GM19043 (cell line): ENCODE measurements at regions not wholly inside any gene's neighbourhood (a gene's known extent, or its start where the extent isn't known, plus 50 kb on each side); places are given as distances from the start of the nearest gene placed in this dataset.
"Not testable (repeated sequence)": the region's sequence is repeated elsewhere in the genome, so short reads cannot be mapped to it uniquely, and the experiment has no call there.

Source experiments
- ATAC-seq: cut with Tn5 transposase; IDR thresholded peaks from one replicate; pipeline ENCODE4 v1.9.1; 2021; ENCODE audit warnings: low read depth; ENCODE audit not compliant: unreplicated experiment

DNA sequence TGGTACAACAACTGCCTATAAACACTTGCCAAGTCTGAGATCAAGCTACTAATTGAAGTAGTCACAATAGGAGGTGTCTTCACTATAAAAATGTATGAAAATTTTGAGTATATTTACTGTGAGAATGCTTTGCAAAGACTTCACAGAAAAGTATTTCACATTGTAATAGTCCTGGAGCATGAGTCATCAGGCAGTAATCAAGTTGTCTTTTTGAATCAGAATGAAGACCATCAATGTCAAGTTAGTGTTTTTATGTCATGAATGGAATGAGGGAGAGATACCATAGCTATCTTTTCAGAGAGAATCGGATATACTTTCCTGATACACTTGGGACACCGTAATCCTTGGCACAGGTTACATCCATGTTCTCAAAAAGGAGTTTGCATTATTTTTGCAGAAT, 466.9 kb upstream of the ARRDC3 start:
- no peak for ATAC-seq

DNA sequence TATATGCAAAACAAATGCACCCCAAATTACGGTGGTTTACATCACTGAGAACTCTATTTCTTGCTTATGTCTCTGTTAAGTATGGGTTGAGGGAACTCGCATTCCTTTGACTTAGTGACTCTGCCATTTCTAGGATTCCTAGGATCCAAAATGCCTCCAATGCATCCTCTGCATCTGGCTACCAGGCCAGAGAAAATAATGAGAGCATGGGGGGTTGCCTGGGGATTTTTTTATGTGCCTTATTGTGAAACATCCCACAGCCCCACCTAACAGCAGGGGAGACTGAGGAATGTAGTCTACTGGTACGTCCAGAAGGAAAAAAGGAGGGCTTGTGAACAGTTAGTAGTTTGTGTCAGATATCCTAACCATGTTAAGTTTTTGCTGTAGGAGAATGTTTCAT, 466.0 kb upstream of the ARRDC3 start:
- no peak for ATAC-seq

DNA sequence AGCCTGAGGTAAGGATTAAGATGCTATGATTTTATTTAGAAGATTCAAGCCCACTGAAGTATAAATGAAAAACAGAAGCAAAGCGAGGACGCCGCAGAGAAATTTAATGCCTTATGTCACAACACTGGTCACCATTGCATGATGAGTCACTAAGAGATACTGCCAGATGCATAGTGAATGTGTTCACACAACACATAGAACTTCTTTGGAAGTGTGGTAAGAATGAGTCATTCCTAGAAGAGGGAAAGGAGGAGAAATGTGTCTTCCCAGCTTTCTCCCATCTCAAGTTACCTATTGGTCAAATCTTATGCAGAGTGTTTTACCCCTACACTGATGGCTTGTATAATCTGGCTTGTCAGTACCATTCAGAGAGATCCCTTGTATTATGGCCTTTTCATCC, 465.3 kb upstream of the ARRDC3 start:
- ATAC-seq = no peak

DNA sequence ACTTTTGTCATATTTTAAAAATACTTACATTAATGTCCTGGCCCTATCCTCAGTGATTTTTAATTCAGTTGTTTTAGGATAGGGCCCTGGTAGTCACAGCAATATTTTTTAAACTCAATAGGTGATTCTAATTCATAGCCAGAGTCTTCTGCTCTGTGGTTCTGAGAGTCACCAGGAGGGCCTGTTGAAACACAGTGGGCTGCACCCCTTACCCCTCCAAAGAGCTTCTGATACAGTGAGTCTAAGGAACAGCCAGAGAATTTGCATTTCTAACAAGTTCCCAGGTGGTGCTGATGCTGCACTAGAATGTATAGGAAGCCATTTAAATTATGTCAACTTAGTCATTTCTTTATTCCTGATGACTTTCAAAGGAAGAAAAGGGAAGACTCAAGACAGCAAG, 458.3 kb upstream of the ARRDC3 start:
- no peak for ATAC-seq

DNA sequence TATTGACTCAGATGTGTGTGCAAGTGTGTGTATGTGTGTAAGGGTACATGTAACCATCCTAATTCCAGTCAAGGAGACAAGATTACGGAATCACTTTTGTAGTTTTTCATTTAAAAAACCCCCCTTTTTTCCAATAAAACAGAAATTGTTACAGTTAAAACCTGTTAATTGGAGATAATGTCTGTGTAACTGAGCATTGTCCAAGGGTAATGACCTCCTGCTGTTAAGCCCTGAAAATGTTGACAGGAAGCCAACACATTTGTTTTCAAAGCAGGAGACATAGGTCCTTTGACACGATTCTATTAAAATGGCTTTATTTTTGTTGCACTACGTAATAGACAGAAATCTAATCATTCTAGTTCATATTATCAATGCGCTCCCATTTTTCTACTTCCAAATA, 457.3 kb upstream of the ARRDC3 start:
- ATAC-seq = no peak

DNA sequence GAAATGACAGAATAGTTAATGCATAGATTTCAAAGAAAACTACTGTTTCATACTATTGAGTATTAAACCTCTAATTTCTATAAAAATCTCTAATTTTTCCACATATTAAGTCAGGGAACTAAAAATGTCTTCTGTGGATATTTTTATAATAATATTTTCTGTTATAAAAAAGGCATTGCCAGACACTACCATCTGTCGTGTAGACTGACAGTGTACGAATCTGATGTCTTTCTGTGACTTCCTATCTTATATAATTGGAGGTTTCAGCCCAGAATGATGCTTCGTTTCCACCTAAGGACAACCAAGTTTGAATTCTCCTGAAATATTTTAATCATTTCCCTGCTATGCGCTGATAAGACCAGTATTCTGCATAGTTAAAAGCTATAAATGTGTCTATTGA, 456.6 kb upstream of the ARRDC3 start:
- ATAC-seq = no peak

DNA sequence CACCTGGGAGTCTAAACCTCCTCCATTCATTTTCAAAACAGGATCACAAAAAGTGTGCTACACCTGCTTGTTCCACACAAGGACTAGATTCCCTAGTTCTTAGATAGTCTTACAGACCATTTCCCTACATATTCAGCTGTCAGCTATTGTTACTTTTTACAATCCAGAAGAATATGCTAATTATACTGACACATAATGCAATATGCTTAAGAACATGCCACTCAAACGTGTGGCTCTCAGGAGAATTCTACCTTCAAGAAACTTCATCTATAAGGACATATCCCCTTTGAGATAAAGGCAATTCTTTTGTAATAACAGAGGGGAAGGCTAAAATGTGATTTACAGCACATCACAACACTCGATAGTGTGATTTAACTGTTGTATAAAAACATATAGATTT, 456.1 kb upstream of the ARRDC3 start:
- ATAC-seq = no peak

DNA sequence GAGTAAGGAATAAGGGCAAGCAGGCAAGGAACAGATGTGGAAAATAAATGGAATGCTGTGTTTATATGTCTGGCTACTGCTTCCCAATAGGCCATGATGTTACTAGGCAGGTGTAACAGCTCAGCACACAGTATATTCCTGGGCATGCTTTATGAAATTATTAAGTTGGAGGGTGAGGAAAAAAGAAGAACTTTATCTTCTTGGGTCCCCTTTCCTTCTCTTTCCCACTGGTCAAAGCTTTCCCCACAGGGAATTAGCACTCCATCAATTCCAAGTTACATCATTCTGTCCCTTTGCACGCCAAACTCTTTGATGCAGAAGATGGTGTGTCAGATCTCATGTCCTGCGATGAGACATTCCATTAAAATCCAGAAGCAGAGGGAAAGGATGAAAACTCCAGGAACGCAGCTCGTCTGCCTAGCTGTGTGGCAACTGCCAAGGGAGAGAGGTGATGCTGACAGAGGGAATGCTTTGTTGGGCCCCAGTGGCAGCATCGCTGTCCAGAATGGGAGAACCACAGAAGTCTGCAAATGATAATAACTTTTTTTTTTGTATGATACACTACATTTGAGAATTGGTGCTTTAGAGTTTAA, 447.3 kb upstream of the ARRDC3 start:
- ATAC-seq = no peak

DNA sequence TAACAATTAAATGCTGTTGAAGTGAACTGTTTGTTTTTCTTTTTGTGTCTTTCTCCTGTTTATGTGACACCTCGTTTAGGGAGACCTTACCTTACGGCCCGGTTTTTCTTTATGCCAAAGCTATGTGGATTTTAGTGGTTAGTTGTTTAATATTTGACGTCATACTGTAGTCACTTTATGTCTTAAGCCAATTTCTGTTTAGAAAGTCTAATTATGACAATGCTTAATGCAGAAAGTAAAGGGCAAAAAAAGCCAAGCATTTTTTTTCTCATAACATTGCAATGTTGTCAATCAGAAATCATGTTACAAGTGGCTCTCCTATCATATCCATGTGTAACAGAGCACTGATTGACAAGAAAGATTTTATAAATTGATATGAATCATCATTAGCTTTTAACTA, 442.5 kb upstream of the ARRDC3 start:
- no peak for ATAC-seq

DNA sequence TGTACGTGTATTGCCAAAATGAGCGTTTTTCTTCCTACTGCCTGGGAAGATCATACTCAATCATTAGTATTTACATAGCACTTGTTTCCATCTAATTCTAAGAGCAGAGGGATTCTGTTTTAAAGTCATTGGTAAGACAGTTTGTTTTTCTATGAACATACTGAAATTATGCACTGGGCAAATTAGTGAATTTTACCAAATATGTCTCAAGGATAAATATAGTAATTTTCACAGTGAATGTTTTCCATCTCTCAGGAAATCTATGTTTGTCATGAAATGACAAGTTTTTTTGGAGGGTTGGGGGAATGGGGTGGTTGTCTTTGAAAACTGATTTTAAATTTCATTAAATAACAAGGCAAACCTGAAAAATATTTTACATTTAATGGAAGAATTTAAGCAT, 441.3 kb upstream of the ARRDC3 start:
- no peak for ATAC-seq

DNA sequence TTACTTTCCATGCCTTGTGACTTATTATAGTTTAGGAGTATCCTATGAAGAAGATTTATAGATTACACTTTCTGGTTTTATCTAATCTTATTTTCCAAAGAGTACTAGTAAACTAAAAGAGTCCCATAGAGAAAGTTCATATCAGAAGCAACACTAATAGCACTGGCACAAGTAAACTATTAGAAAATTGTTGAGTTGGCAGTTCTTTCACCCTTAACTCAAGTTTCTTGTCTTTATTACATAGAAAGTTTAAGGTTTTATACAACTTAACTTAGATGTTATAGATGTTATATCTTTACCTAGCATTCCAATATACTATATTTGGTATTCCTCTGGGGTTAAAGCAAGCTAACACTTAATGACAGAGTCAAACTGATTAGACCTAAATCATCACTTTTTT, 437.8 kb upstream of the ARRDC3 start:
- ATAC-seq = no peak

DNA sequence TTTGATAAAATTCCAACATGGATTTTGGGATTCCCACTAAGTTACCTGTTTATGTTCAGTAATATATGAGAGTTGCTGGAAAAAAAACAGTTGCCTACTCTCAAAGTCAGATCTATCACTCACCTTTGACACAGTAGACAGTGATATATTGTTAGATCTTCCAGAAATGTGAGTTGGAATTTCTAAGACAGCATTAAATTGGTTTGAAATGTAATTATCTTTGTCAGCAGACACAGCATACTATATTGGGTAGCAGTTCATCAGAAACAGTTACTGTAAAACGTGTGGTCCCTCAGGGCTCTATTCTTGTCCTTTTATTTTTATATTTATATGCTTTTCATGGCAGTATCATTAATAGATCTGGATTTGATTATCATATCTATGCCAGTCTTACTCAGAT, 433.6 kb upstream of the ARRDC3 start:
- no peak for ATAC-seq

DNA sequence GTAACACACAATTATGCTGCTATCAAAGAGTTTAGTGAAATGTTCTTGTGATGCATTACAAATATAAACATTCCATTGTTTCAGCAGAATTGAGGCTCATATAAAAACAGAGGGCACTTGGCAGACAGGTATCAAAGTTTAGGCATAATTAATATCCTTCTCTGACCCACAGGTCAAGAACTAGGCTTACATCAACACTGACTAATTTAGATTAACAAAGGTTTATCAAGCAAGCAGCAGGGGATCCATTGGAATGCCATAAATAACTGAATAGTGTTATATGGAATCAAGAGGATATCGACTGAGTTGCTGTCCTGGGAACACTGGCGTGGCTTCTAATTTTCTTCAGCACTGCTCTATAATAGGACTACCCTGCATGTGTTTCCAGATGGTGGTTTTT, 414.5 kb upstream of the ARRDC3 start:
- no peak for ATAC-seq

DNA sequence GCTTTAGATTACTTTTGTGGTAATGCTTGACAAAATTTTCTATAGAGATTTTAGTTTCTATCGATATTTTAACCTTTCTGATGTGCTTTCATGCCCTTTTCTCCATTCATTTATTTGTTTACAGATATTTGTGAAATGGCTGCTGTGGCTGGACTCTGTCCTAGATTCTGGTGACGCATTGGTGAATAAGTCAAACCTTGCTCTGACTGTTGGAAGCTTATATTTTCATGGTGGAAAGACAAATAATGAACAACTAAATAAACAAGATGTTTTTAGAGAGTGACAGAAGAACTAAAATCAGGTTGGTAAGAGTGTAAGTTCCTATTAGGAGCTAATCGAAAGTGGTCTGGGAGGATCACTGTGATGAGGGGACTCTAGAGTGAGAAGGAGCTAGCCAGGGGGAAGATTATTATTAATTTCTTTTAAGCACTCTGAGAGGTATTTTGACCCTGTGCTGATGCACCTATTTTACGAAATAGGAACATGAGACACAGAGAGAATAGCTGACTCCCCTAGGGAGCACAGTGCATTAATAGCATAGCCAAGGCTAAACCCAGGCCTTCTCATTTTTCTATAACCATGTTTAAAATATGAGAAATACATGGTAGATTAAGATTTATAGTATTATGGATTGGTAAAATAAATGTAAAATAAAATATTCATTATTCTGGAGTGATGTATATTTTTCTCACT, 411.9 kb upstream of the ARRDC3 start:
- ATAC-seq = no peak

DNA sequence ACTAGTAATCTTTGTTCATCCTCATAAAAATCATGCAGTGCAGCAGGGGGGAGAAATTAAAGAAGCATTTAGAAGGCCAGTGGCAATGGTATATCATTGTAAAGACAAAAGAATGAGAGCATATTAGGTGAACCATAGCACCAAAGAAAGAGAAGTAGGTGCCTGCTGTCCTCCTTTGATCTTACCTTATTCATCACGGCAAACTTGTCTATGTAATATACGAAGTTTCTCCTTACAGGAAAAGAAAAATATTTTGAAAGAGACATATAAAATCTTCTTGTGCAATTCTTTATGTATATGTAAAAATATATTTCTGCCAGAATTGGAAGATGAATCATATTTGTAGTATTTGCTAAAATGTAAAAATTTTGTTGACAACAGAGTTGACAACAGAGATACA, 411.3 kb upstream of the ARRDC3 start:
- ATAC-seq = no peak

DNA sequence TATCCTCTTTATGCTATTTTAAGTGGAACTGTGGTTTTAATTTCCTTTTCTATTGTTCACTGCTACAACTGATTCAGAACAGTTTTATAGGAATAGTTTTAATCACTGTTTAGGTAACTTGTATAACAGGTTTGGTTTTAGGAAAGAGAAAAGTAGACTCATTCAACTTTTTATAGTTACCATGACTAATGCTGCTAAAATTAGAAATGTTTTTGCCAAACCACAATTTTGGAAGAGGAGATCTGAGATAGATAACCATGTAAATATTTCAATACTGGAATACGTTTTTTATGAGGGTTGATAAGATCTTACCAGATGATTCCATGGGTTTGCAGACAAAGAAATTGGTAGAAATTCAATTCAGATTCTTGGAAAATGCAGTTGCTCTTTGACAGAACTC, 404.6 kb upstream of the ARRDC3 start:
- no peak for ATAC-seq

DNA sequence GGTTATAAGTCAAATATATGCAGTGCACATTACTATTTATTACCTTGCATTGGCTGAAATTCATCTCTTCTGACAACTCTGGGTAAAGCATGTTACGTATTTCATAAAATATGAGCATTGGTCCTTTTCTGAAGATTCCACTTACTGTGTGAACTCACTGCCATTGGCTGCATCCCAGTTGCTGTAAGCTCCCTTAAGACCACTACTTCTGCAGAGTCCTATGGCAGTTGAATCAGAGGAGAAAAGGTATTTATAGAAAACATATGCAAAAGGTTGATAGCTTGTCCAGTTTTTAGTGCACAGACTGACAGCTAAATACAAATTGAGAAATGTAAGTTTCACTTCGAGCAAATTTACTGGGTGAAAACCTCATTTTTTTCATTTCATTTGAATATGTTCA, 394.6 kb upstream of the ARRDC3 start:
- no peak for ATAC-seq

DNA sequence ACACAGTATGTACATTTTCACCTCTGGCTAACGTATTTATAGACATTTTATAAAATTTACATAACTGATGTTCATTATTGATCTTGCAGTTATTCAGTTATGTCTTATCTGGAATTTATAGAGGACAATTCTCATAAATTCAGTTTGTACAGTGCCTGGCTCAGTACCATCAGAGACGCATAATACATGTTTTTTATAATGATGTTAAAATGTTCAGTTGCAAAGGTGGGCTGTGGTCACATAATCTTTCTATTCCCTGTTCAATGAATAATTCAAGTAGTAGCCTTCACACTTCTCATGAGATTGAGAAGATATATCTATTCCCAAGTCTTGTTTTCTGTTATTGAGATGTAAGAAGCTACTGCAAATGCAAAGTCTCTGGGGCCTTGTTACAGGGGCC, 393.1 kb upstream of the ARRDC3 start:
- no peak for ATAC-seq

DNA sequence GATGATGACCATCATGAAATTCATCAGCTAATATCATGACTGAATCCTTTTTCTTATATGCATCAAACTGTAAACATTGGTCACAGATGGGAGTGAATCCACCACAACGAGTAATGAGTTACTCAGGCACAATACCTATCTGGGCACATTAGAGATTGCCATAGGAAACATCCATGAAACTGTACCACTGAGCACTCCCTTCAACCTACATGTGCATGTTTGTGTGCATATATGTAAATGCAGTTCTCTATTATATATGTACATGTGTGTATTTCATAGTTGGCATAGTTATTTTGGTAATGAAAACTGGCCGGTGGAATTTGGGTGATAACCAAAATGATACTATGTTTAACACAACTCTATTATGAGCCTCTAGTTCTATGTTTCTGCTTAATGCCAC, 387.3 kb upstream of the ARRDC3 start:
- no peak for ATAC-seq

DNA sequence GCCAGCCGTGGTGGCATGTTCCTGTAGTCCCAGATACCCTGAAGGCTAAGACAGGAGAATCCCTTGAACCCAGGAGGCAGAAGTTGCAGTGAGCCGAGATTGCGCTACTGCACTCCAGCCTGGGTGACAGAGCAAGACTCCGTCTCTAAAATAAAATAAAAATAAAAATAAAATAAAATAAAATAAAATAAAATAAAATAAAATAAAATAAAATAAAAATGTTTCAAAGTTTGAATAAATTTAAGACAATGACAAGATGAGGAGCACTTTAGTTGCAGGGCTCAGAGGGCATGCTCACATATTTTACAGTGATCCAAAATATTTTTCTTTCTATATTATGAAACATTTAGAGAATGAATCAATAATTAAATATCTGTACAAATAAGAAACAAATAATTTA, 374.3 kb upstream of the ARRDC3 start:
- not testable (repeated sequence) for ATAC-seq

DNA sequence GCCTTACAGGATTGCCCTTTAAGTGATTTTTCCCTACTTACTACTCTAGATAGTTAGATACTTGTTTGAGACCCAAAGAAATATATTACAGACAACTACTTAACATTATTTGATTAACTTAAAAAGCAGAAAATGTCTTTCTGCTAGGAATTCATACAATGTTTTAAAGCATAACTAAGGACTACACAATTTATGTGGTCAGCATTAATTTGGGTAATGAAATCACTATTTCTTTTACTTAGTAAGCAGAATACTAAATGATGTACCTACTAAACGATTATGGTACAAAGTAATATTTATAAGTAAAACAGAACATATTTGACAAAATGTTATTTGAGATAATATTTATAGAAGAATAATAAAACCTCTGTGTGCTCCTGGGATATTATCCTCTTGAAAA, 371.9 kb upstream of the ARRDC3 start:
- ATAC-seq = no peak

DNA sequence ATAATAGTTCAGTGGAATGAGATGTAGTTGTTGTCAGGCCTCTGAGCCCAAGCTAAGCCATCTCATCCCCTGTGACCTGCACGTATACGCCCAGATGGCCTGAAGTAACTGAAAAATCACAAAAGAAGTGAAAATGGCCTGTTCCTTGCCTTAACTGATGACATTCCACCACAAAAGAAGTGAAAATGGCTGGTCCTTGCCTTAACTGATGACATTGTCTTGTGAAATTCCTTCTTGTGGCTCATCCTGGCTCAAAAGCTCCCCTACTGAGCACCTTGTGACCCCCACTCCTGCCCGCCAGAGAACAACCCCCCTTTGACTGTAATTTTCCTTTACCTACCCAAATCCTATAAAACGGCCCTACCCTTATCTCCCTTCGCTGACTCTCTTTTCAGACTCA, 361.4 kb upstream of the ARRDC3 start:
- ATAC-seq = not testable (repeated sequence)

DNA sequence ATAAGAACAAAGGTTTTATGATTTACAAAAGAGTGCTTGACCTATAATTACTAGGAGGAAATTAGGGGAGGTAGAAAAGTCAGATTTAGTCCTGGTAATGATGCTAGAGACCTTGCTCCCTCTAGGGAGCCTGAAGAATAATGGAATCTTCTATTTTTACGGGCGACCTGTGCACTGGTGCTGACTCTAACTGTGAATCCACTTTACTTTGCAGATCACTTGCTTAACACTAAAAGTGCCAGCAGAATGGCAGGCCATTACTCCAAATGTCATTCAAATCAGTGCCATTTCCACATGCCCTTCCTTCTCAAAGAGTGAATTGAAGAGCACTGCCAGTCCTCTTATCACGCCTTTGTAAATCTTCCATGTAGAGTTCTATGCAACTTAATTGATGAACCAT, 359.4 kb upstream of the ARRDC3 start:
- no peak for ATAC-seq
